ENCODE measurements at regions not wholly inside any gene's neighbourhood (a gene's known extent, or its start where the extent isn't known, plus 50 kb on each side); places are given as distances from the start of the nearest gene placed in this dataset.
A peak's percentile ranks its signal among the peaks of the same experiment; 100 is the strongest.

DNA sequence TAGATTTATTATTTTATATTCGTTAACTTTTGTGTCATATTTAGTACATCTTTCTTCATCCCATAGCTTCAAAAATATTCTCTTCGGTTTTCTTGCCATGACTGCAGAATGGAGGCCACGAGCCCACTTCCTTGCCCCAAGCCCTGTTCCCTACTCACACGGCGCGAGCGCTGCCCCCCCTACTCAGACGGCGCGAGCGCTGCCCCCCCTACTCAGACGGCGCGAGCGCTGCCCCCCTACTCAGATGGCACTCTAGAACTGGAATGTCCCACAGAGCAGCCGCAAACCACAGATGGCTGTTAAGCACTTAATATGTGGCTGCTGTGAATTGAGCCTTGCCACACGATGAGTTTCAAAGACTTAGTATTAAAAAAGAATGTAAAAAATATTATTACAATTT lies 102.2 kb upstream of the PEG3 start:
- Histone ChIP-seq H3K4me3 (no peak overlapping the region), H3K27me3 (peaks cover 0 to 5% of the 10 kb centered on the region in 2 donors), H3K9me3 (peaks cover 13 to 15% of the 10 kb centered on the region in 2 donors), H3K36me3 (no peaks in the 10 kb centered on the region), H3K27ac (no peak overlapping the region), H3K4me1 (no peaks in the 10 kb centered on the region)
- intact Hi-C loops (cut with DNase I; ENCODE audit: low total_unique reads) = no loop called here
- DNase-seq (ENCODE audit: low spot score in 2 of 2) = peak in 1 of 2 donors; percentile 65
- TF ChIP-seq, protein P1, sequence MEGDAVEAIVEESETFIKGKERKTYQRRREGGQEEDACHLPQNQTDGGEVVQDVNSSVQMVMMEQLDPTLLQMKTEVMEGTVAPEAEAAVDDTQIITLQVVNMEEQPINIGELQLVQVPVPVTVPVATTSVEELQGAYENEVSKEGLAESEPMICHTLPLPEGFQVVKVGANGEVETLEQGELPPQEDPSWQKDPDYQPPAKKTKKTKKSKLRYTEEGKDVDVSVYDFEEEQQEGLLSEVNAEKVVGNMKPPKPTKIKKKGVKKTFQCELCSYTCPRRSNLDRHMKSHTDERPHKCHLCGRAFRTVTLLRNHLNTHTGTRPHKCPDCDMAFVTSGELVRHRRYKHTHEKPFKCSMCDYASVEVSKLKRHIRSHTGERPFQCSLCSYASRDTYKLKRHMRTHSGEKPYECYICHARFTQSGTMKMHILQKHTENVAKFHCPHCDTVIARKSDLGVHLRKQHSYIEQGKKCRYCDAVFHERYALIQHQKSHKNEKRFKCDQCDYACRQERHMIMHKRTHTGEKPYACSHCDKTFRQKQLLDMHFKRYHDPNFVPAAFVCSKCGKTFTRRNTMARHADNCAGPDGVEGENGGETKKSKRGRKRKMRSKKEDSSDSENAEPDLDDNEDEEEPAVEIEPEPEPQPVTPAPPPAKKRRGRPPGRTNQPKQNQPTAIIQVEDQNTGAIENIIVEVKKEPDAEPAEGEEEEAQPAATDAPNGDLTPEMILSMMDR (IDR thresholded peaks at IDR 0.05) = no peak
- TF ChIP-seq POLR2A (IDR thresholded peaks at IDR 0.05) (no peak), POLR2AphosphoS5 (IDR thresholded peaks at IDR 0.05) (no peak)

DNA sequence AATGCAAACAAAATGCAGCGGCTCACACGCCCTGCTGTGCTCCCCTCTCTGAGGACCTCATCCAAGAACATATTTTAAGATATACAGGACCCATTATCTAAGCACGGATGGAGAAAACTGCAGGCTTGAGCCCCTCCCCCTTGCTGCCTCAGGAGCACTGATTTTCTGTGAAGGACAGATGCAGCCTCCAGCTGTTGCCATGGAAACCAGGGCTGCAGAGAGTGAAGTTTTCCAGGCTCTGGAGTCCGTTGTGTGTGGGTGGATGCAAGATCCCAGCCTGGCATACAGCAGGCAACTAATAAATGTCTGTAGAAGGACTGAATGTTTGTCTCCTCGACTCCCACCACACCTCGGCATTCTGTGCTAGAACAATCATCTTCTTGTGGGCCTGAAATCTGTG lies 105.6 kb upstream of the PEG3 start:
- no peaks in the 10 kb centered on the region for H3K4me1 ChIP-seq
- intact Hi-C loops (cut with DNase I; ENCODE audit: low total_unique reads) = no loop called here
- peaks cover 0 to 5% of the 10 kb centered on the region in 2 donors for H3K27me3 ChIP-seq
- DNase-seq (ENCODE audit: low spot score in 2 of 2) = no peak
- no peak for TF ChIP-seq POLR2A (IDR thresholded peaks at IDR 0.05)
- TF ChIP-seq POLR2AphosphoS5 (IDR thresholded peaks at IDR 0.05) = no peak
- TF ChIP-seq, protein P1 (IDR thresholded peaks at IDR 0.05) = no peak
- no peak overlapping the region for H3K27ac ChIP-seq
- H3K4me3 ChIP-seq = no peak overlapping the region
- no peaks in the 10 kb centered on the region for H3K36me3 ChIP-seq
- peaks cover 1 to 8% of the 10 kb centered on the region in 2 donors for H3K9me3 ChIP-seq

DNA sequence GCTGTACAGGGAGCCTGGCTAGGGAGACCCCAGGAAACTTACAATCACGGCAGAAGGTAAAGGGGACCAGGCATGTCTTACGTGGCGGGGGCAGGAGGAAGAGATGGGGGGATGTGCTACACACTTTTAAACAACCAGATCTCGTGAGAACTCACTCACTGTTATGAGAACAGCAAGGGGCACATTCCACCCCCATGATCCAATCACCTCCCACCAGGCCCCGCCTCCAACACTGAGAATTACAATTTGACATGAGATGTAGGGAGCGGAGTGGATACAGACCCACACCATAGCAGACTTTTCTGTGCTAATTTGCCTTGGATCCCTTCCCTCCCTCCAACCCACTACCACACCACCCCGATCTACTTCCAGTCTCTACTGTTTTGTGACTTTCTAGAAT lies 106.7 kb upstream of the PEG3 start:
- Histone ChIP-seq H3K9me3 (peaks cover 4% of the 10 kb centered on the region in 2 donors), H3K36me3 (no peaks in the 10 kb centered on the region), H3K4me3 (no peak overlapping the region), H3K4me1 (no peaks in the 10 kb centered on the region), H3K27me3 (no peaks in the 10 kb centered on the region), H3K27ac (no peak overlapping the region)
- DNase-seq (ENCODE audit: low spot score in 2 of 2) = no peak
- TF ChIP-seq POLR2AphosphoS5 (IDR thresholded peaks at IDR 0.05) (no peak), POLR2A (IDR thresholded peaks at IDR 0.05) (no peak)
- TF ChIP-seq, protein P1 (IDR thresholded peaks at IDR 0.05) = no peak
- intact Hi-C loops (cut with DNase I; ENCODE audit: low total_unique reads) = no loop called here

DNA sequence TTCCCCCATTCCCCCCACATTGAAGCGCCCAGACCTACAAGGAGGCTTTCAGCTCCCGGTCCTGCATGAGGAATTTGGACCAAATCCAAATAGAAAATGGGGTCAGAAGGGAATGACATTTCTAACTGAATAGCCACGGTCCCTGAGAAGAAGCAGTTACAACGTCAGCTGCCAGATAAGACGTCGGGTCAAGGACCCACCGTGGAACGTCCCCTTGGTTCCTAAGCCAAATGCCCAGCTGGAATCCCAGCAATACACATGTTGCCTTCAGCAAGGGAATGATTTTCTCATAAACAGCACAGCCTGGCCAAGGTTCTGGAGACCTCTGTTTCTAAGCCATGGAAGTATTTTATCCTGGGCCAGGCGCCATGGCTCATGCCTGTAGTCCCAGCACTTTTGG lies 109.1 kb upstream of the PEG3 start:
- Histone ChIP-seq H3K27me3 (no peaks in the 10 kb centered on the region), H3K4me3 (no peak overlapping the region), H3K27ac (no peak overlapping the region), H3K9me3 (peaks cover 0 to 10% of the 10 kb centered on the region in 2 donors), H3K36me3 (no peaks in the 10 kb centered on the region), H3K4me1 (no peaks in the 10 kb centered on the region)
- intact Hi-C loops (cut with DNase I; ENCODE audit: low total_unique reads) = no loop called here
- TF ChIP-seq POLR2AphosphoS5 (IDR thresholded peaks at IDR 0.05) (no peak), POLR2A (IDR thresholded peaks at IDR 0.05) (no peak)
- TF ChIP-seq, protein P1 (IDR thresholded peaks at IDR 0.05) = no peak
- DNase-seq (ENCODE audit: low spot score in 2 of 2) = no peak

DNA sequence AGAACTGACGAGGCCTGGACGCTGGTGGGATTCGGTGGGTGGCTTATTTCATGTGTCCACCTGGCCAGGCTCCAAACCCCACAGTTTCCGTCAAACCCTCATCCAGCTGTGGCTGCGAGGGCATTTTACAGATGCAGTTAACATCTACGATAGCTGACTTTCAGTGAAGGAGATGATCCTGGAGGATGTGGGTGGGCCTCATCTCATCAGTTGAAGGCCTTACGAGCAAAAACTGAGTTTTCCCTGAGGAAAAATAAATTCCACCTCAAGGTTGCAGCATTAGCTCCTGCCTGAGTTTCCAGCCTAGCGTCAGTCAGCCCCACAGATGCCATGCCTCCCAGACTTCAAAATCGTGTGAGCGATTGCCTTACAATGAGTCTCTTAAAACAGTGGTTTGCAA lies 111.1 kb upstream of the PEG3 start:
- DNase-seq (ENCODE audit: low spot score in 2 of 2) = no peak

More for the DNA sequence above, 111.1 kb upstream of the PEG3 start:
- H3K4me1 ChIP-seq = no peaks in the 10 kb centered on the region
- no peaks in the 10 kb centered on the region for H3K36me3 ChIP-seq
- TF ChIP-seq POLR2A (IDR thresholded peaks at IDR 0.05) = no peak
- no peak for TF ChIP-seq POLR2AphosphoS5 (IDR thresholded peaks at IDR 0.05)
- TF ChIP-seq, protein P1 (IDR thresholded peaks at IDR 0.05) = no peak
- peaks cover 5 to 10% of the 10 kb centered on the region in 2 donors for H3K9me3 ChIP-seq
- H3K4me3 ChIP-seq = no peak overlapping the region
- no peaks in the 10 kb centered on the region for H3K27me3 ChIP-seq
- no peak overlapping the region for H3K27ac ChIP-seq
- intact Hi-C loops (cut with DNase I; ENCODE audit: low total_unique reads) = no loop called here

Data from breast epithelium (tissue), 4 donors.